ENCODE measurements at regions not wholly inside any gene's neighbourhood (a gene's known extent, or its start where the extent isn't known, plus 50 kb on each side); places are given as distances from the start of the nearest gene placed in this dataset.
"Not testable (repeated sequence)": the region's sequence is repeated elsewhere in the genome, so short reads cannot be mapped to it uniquely, and the experiment has no call there.

DNA sequence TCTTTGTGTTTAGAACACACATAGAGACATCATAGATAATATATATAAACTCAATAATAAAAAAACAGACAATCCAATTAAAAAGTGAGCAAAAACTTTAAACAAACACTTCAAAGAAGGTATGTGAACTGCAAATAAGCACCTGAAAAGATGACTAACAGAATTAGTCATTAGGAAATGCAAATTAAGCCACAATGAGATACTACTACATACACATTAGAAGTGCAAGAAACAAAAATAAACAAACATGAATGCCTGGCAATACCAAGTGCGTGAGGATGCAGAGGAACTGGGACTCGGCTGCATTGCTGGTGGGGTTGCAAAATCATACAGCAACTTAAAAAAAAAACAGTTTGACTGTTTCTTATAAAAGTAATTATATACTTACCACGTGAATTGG, 799.0 kb downstream of the KCNJ2 start:
- no peak for DNase-seq

DNA sequence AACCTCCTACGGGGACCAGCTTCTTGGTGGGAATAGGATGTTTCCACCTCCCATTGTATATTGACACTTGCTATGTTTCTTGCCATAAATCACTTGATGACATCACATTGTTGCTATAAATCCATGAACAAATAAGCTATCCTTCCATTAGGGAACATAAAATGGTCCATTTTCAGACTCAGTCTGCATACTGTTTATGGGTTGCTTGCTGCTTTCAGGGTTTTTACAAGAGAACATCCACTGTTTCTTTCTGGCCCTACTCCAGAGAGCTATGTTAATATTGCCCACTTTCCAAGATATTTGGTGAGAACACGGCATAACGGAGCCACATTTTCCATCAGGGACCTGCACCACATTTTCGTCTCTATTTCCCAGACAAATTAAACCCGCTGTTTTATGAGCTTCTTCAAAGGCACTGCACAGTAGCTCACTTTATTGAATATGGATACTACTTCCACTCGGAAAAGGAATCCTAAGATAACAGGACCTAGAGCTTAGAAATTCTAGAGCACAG, 800.2 kb downstream of the KCNJ2 start:
- no peak for DNase-seq

DNA sequence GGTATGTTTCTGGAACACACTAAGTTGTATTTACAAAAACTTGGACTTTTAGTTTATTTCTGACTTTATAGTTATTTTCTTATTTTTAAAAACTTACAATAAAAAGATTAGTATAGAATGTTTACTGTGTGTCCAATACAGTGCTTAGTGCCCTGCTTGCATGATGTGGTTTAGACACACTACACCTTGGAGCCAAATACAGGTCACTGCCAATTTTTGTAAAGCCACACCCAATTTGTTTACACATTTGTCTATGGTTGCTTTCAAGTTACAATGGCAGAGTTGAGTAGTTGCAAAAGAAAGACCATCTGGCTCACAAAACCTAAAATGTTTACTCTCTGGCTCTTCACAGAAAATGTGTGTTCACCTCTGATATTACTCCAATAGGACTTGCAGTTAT, 807.1 kb downstream of the KCNJ2 start:
- DNase-seq = no peak

DNA sequence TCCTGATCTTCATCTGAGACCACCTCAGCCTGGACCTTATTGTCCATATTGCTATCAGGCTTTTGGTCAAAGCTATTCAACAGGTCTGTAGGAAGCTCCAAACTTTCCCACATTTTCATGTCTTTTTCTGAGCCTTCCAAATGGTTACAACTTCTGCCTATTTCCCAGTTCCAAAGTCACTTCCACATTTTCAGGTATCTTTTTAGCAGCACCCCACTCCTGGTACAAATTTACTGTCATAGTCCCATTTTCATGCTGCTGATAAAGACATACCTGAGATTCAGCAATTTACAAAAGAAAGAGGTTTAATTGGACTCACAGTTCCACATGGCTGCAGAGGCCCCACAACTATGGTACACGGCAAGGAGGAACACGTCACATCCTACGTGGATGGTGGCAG, 815.5 kb downstream of the KCNJ2 start:
- no peak for DNase-seq

DNA sequence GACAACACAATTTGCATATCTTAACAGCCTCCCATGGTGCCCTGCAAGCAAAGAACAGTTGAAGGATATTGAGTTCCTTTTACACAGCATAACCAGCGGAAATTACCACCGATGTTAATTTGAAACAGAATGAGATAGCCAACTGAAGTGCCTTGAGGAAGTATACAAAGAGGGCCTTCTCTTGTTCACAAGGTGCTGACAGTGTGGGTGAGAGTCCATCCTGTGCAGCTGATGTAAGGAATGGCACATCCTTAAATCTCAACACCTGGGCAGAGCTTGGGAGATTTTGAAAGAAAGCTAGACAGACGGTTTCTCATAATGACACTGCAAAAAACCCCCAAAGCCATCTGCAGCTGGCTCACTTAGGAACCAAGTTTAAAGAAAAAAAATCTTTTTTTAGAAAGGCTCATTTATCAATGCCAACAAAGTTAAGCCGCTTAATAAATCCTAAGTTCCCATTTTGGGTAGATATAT, 818.6 kb downstream of the KCNJ2 start:
- no peak for DNase-seq

DNA sequence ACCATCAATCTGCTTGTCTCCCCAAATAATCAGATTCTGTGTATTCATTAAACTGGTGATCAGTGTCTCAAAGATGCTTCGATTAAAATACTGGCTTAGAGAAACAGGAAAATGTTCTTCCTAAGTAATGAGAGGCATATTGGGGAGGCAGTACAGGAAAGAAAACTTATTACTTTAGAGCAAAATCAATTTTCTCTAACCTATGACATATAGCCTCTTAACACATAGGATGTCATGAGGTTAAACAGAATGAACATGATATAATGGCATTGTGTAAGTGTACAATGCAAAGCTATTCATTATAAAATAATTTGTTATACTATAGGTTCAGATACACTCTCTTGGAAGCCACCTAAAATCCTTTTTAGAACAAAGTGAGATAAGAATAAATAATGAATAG, 819.3 kb downstream of the KCNJ2 start:
- DNase-seq = no peak

DNA sequence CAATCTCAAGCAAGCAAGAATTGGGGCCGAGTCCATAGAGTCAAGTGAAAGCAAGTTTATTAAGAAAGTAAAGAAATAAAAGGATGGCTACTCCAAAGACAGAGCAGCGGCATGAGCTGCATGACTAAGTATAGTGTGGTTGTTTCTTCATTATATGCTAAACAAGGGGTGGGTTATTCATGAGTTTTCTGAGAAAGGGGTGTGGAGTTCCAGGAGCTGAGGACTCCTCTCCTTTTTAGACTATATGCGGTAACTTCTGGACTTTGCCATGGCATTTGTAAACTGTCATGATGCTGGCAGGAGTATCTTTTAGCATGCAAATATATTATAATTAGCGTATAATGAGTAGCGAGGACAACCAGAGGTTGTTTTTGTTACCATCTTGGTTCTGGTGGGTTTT, 819.9 kb downstream of the KCNJ2 start:
- no peak for DNase-seq

DNA sequence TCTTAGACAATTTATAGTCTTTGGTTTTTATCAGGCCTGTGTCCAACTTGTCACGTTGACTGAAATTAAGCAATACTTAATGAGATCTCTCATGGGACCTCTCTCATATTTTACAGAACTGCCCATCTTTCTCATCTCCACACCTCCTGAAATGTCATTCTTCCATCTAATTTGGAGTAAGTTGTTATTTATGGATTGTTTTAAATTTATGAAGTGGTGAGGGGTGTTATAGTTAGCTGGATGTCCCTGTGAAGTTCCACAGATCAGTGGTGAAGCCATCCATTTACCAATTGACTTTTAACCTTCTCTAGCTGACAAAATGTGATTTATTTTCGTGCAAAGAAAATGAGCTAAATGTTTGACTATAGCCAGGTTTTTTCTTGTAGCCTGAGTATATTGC, 824.9 kb downstream of the KCNJ2 start:
- DNase-seq = no peak

DNA sequence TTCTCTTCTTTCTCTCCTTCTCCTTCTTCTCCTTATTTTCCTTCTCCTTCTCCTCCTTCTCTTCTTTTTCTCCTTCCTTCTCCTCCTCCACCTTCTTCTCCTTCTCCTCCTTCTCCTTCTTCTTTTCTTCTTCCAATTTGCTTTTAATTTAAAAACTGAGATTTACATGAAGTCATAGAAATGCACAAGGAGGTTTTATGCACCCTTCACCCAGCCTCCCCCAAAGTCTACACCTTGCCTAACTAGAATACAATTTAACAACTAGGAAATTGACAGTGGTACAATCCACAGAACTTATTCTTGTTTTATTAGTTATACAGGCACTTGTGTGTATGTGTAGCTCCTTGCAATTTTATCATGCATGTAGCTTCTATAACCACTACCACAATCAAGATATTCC, 826.7 kb downstream of the KCNJ2 start:
- DNase-seq = no peak

DNA sequence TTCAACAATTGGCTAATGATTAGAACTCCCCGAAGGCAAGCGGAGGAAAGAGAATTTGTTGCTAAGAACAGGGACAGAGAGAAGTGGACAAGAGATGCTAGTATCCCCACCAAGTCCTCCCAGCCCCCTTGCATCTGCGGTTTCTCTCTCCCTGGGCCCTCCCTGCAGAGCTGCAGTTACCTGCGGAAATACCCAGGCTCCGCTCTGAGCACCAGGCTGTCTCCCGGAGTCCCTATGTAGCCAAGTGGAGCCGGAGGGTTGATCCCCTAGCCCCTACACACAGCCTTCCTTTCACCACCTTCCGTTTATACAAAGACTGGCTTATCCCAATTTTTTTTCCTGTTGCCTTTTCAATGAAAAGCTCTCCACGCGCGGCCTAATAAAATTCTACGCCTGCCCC, 834.4 kb downstream of the KCNJ2 start:
- DNase-seq = no peak

DNA sequence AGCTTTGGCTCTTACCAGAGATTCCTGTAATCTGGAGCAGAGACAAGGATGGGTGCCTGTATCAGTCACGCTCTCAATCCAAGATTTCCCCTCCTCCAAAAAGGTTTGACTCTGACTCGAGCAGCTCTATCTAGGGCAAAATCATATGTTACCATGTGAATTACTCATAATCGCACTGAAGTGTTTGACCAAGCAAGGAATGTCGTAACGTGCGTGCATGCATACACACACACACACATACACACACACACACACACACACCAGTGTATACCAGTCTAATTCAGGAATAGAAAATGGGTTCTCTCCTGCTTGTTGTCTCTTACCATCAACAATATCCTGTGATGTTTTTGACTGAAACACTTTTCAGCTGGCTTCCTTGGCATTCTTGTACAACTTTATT, 835.1 kb downstream of the KCNJ2 start:
- DNase-seq = no peak

DNA sequence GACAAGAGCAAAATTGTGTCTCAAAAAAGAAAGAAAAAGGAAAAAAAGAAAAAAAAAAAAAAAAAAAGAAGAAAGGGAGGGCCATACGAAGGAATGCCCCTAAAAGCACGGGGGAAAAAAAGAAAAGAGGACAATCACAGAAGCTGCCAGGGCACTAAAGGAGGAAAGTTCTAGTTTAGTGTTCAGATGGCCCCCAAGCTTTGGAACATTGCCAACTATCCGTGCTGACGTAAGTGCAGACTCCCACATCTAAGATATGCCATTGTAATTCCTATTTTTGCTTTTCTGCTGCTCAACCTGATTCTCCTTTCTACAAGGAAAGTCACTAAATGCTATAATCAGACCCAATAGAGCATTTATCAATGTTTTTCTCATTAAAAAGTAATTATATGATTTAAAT, 842.1 kb downstream of the KCNJ2 start:
- no peak for DNase-seq

DNA sequence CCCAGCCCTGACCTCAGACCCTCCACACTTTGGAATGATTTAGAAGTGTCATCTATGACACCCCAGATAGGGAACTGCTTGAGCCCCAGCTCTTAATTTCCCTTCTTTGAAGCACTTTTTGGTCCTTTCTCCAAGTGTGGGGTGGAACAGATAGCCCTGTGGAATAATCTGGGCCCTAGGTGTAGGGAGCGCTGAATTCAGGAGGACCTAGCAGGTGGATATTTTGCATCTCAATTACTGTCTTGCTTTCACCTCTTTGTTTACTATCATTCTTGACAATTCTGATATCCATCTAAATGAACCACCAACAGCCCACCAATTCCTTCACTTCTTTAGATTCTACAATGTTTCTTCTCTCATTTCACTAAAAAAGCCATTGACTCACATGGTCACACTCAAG, 850.4 kb downstream of the KCNJ2 start:
- DNase-seq = no peak

DNA sequence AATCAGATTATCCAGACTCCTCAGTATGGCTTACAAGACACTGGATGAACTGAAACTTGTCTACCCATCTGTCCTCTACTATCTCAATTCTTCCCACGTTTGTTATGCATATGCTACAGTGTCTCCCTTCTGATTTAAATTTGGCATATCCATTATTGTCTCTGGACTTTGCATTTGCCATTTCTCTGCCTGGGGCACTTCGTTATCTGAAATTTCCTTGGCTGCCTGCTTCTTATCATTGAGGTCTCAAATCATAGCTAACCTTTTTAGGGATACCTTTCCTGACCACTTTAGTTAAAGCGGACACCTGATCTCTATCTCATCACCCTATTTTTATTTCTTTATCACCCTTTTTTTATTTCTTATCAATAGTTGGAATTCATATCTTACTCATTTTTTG, 853.4 kb downstream of the KCNJ2 start:
- no peak for DNase-seq

DNA sequence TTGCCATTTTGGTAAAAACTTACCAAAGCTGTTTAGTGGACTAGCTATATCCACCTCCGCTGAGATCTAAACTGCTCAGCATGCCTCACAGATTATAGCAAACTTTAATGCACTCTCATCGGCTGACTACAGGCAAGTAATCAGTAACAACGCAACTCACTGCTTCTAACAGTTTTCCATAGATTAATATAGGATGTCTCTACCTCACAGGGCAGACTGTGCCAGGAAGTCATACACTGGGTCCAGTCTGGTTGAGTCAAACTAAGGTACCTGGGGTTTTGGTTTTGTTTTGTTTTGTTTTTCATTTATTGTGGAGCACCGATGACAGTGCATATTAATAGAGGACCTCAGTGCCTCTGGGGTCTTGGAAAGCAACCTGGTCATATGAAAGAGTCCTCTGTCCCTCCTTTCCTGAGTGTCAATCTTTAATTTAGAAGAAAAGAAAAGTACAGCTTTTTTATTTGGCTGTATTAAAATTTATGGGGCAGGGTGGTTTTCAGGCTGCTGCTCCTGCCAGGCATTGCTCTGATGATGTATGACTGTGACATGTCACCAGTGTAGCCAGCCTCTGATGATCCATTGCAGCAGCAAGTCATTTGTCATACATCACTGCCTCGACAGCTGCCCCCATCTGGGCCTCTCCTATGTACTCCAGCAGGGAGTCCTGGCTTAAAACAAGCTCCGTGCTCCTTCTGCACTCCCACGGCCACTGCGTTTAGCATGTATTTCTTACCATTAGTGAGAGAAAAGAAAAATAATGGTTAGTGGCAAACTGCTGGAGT, 854.1 kb downstream of the KCNJ2 start:
- DNase-seq = no peak

DNA sequence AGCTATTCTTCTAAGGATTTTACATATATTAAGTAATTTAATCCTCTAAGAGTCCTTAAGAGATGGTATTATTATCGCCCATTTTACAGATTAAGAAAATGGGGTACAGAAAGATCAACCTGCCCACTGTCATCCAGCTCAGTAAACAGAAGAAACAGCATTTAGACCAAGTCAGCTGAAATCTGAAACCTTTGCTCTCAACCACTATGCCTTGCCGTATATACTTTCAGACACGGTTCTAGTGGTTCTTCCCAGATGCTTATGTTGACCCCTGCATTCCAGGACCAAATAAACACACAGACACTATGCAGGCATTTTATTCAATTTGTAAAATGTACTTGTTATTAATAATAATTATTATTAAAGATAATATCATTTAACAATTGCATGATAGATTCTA, 854.8 kb downstream of the KCNJ2 start:
- no peak for DNase-seq

DNA sequence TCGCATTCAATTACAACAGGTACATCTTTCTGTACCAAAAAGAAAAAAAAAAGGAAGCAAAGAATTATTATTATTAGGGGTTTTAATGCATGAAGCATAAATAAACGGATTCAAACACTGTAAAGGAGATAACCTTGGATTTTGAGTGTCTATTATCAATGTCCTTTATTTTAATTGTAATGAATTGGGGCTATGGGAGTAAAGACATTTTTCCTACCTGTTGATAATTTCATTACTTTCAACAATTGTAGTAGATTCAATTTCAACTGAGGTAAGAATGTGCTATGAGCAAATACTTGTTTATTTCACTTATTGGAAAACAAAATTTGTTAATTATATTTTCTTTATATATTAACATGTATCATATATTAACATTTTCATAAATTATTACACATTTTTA, 855.6 kb downstream of the KCNJ2 start:
- no peak for DNase-seq

DNA sequence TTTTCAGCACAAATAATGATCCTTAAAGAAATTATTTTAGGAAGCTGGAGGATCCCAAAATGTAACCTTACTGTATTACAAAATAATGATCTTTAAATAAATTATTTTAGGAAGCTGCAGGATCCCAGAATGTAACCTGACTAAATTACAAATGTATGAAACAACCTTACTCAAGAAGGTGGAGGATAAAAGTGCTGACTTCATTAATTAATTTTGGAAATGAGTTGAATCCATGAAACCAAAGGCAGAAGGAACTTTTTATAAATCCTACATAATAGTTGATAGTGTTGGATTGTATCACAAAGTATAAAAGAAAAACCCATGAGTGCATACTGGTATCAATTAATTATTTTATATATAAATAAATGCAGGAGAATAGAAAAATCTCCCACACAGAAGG, 859.9 kb downstream of the KCNJ2 start:
- no peak for DNase-seq

DNA sequence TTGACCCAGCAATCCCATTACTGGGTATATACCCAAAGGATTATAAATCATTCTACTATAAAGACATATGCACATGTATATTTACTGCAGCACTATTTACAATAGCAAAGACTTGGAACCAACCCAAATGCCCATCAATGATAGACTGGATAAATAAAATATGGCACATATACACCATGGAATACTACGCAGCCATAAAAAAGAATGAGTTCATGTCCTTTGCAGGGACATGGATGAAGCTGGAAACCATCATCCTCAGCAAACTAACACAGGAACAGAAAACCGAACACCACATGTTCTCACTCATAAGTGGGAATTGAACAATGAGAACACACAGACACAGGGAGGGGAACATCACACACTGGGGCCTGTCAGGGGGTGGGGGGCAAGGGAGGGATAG, 862.0 kb downstream of the KCNJ2 start:
- not testable (repeated sequence) for DNase-seq

DNA sequence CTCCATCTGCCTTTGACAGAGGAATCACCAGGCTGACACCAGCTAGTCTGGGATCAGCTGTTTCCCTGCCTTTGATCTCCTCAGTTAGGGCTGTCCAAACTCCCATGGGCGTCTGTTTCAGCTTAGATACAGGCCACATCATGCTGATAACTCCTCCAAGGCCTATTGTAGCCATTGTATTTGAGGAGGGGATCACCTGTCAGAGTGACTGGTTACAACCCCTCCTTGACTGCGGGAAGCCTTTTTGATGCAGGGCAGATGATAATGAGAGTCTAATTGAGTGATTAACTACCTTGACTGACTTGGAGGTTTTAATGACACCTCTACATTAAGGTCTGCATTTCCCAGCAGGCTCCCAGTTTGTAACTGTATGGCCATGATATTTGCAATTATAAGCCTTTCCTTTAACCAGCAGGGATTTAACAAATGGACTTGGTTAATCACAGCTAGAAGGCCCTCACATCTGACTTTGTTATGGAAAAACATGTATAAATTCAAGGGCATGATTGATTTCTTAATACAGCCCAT, 863.5 kb downstream of the KCNJ2 start:
- no peak for DNase-seq

DNA sequence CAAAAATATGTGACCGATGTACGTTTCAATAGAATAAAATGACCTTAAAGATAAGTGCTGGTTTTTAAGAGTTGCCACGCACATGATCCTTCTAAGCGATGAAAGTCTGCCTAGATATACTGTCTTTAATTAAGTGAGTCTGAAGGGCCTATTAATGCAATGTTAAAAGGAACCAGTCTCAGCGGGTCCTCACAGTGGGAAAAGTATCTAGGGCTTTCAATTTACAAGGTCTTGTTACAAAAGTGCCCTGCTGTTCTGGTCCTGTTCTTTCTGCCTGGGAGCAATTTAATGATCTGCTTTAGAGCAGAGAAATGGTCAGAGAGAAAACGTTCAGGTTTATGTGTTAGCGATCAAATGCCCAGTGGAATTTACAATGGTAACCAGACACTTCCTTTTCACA, 864.0 kb downstream of the KCNJ2 start:
- DNase-seq = no peak

DNA sequence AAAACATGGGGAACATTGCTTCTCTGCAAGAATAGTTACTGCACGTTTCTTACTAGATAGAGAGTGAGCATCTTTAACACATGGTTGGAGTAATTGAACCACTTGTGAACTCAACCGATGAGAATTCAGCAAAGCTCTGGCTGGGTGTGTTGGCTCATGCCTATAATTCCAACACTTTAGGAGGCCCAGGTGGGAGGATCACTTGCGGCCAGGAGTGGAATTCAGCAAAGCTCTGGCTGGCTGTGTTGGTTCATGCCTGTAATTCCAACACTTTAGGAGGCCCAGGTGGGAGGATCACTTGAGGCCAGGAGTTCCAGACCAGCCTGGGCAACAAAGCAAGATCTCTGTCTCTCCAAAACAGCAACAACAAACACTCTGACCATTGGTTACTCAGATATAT, 865.9 kb downstream of the KCNJ2 start:
- DNase-seq = no peak

DNA sequence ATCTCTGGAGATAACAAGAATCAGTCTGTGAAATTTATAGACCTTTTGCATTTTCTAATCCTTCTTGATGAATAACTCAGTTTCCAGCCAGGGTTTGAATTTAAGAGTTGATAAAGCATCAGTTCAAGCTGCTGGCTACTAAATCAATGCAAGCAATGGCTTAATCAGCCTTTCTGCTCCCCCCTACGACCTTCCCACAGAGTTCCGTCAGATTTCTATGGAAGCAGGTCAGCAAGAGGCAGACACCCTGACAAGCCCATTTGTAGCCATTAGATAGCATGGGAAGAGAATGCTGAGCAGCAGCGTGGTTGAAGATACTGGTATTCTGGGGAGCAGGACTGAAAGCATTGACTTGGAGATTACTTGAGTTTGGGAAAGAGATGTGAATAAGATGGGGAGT, 868.1 kb downstream of the KCNJ2 start:
- DNase-seq = no peak

DNA sequence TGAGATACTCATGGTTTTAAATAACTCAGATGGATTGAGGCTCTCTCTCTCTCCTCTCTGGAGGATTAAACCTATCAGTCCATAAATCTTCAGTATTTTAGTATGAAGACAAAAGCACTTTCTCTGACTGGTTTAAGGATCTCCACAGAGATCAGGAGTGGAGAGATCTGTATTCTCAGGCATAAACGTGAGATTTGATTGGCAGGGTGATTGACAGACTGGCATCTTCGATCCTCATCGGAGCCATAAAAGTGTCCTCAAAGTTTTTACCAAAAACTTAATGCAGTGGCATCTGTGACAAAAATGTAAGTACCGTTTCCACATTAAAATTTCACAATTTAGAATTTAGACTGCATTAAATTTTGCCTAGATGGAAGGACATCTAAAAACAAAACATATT, 870.1 kb downstream of the KCNJ2 start:
- no peak for DNase-seq

DNA sequence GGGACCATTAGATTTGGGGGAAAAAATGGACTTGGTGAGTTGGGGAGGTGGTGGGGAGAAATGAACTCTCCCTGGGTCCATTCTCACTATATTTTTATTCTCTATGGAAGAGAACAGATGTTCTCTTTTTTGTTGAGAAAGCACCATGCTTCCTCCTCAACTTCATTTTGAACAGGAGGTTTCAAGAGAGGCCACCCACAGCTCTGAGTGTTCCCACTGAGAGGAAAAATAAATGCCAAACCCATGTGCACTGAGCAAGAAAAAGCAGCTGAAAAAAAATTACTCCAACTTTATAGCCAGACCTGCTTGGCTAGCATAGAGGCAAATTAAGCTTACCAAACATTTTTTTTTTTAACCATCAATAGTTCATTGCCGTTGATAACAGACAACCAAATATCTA, 883.6 kb downstream of the KCNJ2 start:
- DNase-seq = no peak

Data from activated naive CD4-positive, alpha-beta T cell treated with anti-CD3 and anti-CD28 coated beads, Interleukin-2, amount 50 U/mL, for 16 hours (primary cell).